ENCODE measurements at regions not wholly inside any gene's neighbourhood (a gene's known extent, or its start where the extent isn't known, plus 50 kb on each side); places are given as distances from the start of the nearest gene placed in this dataset.

DNA sequence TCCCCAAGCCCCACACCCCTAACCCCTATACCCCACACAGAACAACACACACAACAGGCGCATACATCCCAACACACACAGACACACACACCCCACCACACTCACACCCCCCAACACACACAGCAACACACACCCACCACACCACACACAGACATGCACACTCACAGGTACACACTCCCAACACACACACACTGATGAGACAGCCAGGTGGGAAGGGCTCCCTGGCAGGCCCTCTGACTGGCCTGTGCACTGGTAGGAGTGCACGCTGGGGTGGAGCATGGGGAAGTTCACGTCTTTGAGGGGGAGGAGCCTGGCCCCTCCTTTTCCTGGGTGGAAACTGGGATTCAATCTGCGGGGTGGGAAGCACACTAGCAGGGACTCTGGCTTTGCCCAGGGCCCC is 116.7 kb downstream of the RHOU start:
- TF ChIP-seq, protein P1, sequence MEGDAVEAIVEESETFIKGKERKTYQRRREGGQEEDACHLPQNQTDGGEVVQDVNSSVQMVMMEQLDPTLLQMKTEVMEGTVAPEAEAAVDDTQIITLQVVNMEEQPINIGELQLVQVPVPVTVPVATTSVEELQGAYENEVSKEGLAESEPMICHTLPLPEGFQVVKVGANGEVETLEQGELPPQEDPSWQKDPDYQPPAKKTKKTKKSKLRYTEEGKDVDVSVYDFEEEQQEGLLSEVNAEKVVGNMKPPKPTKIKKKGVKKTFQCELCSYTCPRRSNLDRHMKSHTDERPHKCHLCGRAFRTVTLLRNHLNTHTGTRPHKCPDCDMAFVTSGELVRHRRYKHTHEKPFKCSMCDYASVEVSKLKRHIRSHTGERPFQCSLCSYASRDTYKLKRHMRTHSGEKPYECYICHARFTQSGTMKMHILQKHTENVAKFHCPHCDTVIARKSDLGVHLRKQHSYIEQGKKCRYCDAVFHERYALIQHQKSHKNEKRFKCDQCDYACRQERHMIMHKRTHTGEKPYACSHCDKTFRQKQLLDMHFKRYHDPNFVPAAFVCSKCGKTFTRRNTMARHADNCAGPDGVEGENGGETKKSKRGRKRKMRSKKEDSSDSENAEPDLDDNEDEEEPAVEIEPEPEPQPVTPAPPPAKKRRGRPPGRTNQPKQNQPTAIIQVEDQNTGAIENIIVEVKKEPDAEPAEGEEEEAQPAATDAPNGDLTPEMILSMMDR (IDR thresholded peaks at IDR 0.05) = no peak
- TF ChIP-seq POLR2AphosphoS5 (IDR thresholded peaks at IDR 0.05) = no peak
- TF ChIP-seq POLR2A (IDR thresholded peaks at IDR 0.05) = no peak

DNA sequence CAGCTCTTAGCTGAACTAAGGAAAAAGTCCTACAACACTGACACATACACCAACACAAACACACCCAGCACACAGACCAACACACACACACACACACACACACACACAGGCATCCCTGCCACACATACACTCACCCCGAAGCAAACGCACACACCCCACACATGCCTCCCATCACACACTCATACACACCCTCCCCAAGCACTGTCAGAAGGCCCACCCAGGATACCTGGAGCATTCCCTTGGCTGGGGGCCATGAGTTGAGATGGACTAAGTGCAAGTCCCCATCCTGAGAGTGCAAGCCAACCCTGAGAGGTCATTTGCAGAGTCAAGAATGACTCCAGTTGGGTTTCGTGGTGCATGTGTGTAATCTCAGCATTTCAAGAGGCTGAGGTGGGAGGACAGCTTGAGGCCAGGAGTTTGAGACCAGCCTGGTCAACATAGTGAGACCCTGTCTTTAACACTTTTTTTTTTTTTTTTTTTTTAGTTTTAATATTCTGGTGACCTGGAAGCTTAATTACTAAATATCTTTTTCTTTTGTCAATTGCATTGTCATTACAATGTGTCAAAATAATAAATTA is 117.3 kb downstream of the RHOU start:
- TF ChIP-seq, protein P1 (IDR thresholded peaks at IDR 0.05) = no peak
- intact Hi-C loops (cut with DNase I; ENCODE audit: low total_unique reads) = no loop called here
- no peak for DNase-seq (ENCODE audit: low spot score in 2 of 2)
- H3K27me3 ChIP-seq = no peaks in the 10 kb centered on the region
- no peak overlapping the region for H3K27ac ChIP-seq
- no peaks in the 10 kb centered on the region for H3K9me3 ChIP-seq
- H3K4me1 ChIP-seq = no peaks in the 10 kb centered on the region
- no peaks in the 10 kb centered on the region for H3K36me3 ChIP-seq
- no peak overlapping the region for H3K4me3 ChIP-seq

More for the DNA sequence above, 116.7 kb downstream of the RHOU start:
- intact Hi-C loops (cut with DNase I; ENCODE audit: low total_unique reads) = no loop called here
- H3K4me1 ChIP-seq = no peaks in the 10 kb centered on the region
- H3K9me3 ChIP-seq = no peaks in the 10 kb centered on the region
- no peaks in the 10 kb centered on the region for H3K36me3 ChIP-seq
- no peak overlapping the region for H3K27ac ChIP-seq
- H3K27me3 ChIP-seq = no peaks in the 10 kb centered on the region
- no peak overlapping the region for H3K4me3 ChIP-seq
- peak in 1 of 2 donors; percentile 14 for DNase-seq (ENCODE audit: low spot score in 2 of 2)

DNA sequence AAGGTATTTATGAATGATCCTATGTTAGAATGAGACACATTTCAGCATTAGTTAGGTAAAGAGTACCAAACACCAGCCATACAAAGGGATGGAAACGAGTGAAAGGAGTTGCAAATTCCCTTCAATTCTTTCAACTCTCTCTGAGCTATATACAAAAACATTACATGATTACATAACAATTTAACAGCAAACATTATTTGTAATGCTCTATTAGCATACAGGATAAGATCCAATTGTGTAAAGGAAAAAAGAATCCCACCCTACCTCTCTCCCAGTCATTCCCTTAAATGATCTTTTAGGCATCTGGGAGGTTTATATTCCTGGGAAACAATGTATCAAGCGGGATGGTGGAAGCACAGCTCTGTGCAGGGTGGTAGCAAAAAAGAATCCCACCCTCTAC is 117.9 kb downstream of the RHOU start:
- intact Hi-C loops (cut with DNase I; ENCODE audit: low total_unique reads) = no loop called here
- Histone ChIP-seq H3K9me3 (no peaks in the 10 kb centered on the region), H3K36me3 (no peaks in the 10 kb centered on the region), H3K27me3 (no peaks in the 10 kb centered on the region), H3K27ac (no peak overlapping the region), H3K4me1 (no peaks in the 10 kb centered on the region), H3K4me3 (no peak overlapping the region)
- TF ChIP-seq POLR2AphosphoS5 (IDR thresholded peaks at IDR 0.05) (no peak), POLR2A (IDR thresholded peaks at IDR 0.05) (no peak)
- TF ChIP-seq, protein P1 (IDR thresholded peaks at IDR 0.05) = no peak
- no peak for DNase-seq (ENCODE audit: low spot score in 2 of 2)

DNA sequence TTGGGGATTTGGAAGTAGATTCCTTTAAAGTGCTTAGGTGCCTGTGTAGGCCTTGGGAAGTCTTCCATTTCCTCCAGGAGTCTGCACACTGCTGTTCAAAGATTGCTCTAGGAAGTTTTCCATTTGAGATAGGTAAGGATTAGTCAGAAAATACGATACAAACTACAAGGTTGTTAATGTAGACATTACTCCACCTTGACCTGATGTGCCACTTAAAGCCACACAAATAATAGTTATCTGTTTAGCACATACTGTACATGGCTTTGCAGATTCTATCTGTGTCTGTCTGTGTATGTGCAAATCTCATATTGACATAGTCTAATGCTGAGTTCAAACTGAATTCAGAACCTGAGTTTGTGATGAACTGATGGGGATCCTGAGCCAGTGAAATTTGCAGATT is 118.4 kb downstream of the RHOU start:
- Histone ChIP-seq H3K4me3 (no peak overlapping the region), H3K27me3 (no peaks in the 10 kb centered on the region), H3K27ac (no peak overlapping the region), H3K9me3 (no peaks in the 10 kb centered on the region), H3K36me3 (no peaks in the 10 kb centered on the region), H3K4me1 (no peaks in the 10 kb centered on the region)
- no peak for DNase-seq (ENCODE audit: low spot score in 2 of 2)
- intact Hi-C loops (cut with DNase I; ENCODE audit: low total_unique reads) = no loop called here
- TF ChIP-seq, protein P1 (IDR thresholded peaks at IDR 0.05) = no peak
- TF ChIP-seq POLR2AphosphoS5 (IDR thresholded peaks at IDR 0.05) (no peak), POLR2A (IDR thresholded peaks at IDR 0.05) (no peak)

DNA sequence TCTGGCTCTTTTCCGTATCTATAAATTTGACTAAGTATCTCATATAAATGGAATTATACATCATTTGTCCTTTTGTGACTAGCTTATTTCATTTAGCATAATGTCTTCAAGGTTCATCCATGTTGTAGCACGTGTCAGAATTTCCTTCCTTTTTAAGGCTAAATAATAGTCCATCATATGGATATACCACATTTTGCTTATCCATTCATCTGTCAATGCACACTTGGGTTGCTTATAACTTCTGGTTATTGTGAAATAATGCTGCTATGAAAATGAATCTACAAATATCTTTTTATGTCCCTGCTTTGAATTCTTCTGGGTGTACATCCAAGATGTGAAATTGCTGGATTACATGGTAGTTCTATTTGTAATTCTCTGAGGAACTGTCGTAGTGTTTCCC is 119.6 kb downstream of the RHOU start:
- intact Hi-C loops (cut with DNase I; ENCODE audit: low total_unique reads) = no loop called here
- H3K27ac ChIP-seq = no peak overlapping the region
- H3K27me3 ChIP-seq = no peaks in the 10 kb centered on the region

DNA sequence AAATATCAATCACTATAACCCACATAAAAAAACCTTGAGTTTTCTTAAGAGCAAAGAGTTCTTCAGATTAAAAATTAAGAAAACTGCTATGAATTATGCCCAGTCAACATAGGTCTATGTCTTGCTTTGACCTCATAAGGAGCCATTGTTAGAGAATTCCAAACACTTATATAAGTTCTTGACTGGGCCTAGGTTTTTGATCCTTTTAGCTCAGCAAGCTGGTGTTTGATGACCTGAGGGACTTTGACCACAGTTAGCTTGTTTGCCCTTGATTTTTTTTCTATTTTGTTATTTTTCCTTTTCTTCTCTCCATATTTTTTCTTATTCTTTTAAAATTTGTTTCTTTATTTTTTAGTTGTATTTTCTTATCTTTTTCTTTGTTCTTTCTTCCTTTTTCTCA is 122.3 kb downstream of the RHOU start:
- Histone ChIP-seq H3K27me3 (no peaks in the 10 kb centered on the region), H3K4me1 (peaks cover 0 to 5% of the 10 kb centered on the region in 2 donors), H3K27ac (no peak overlapping the region), H3K9me3 (no peaks in the 10 kb centered on the region), H3K4me3 (no peak overlapping the region), H3K36me3 (no peaks in the 10 kb centered on the region)
- TF ChIP-seq POLR2AphosphoS5 (IDR thresholded peaks at IDR 0.05) (no peak), POLR2A (IDR thresholded peaks at IDR 0.05) (no peak)
- TF ChIP-seq, protein P1 (IDR thresholded peaks at IDR 0.05) = no peak
- intact Hi-C loops (cut with DNase I; ENCODE audit: low total_unique reads) = no loop called here
- no peak for DNase-seq (ENCODE audit: low spot score in 2 of 2)

More for the DNA sequence above, 119.6 kb downstream of the RHOU start:
- TF ChIP-seq POLR2AphosphoS5 (IDR thresholded peaks at IDR 0.05) (no peak), POLR2A (IDR thresholded peaks at IDR 0.05) (no peak)
- Histone ChIP-seq H3K4me3 (no peak overlapping the region), H3K36me3 (no peaks in the 10 kb centered on the region), H3K9me3 (no peaks in the 10 kb centered on the region), H3K4me1 (no peaks in the 10 kb centered on the region)
- no peak for DNase-seq (ENCODE audit: low spot score in 2 of 2)

Measured in breast epithelium (tissue), 4 donors.